ENCODE measurements at regions not wholly inside any gene's neighbourhood (a gene's known extent, or its start where the extent isn't known, plus 50 kb on each side); places are given as distances from the start of the nearest gene placed in this dataset.

DNA sequence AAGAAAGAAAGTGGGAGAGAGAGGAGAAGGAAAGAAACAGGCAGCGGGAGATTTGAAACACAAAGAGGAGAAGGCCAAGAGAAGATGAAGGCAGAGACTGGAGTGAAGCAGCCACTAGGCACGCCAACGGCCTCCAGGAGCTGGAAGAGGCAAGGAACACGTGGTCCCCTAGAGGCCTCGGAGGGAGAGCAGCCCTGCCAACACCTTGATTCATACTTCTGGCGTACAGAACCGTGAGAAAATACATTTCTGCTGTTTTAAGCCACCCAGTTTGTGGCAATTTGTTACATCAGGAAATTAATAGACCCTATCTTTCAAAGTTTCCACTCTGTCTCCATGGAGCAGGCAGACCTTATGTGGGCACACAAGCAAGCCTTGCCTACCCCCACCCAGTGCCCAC lies 133.4 kb downstream of the ACTL7B start:
- TF ChIP-seq POLR2A (IDR thresholded peaks at IDR 0.05; ENCODE audit: borderline replicate concordance, extremely low read depth, insufficient read depth, insufficient read length) (no peak), ZNF274 (IDR thresholded peaks at IDR 0.05; ENCODE audit: low read depth, low read length) (no peak), EGR1 (IDR thresholded peaks at IDR 0.05; ENCODE audit: low read depth) (no peak)

Data from HCT116 (cell line).